Naive B cell (primary cell): ENCODE measurements at regions not wholly inside any gene's neighbourhood (a gene's known extent, or its start where the extent isn't known, plus 50 kb on each side); places are given as distances from the start of the nearest gene placed in this dataset.

ENCODE experiments used
- ATAC-seq, 2 donors: fragments of 150-1000 bp; cut with Tn5 transposase; 2 replicates each; pipeline ENCODE4 v1.10.0; 2021; ENCODE audit warnings: low read depth in 2 of 2, mild to moderate bottlenecking in 2 of 2, moderate library complexity in 2 of 2
- DNase-seq: peaks from one replicate; pipeline ENCODE4 v3.0.0; 2022
- H3K27ac Mint-ChIP-seq, 6 donors: one replicate each; pipeline ENCODE4 v1.8.0; 2020 to 2022; ENCODE audit warnings: mild to moderate bottlenecking in 6 of 6, mixed read lengths in 6 of 6, moderate library complexity in 5 of 6, inconsistent platforms in 2 of 6
- H3K27me3 Mint-ChIP-seq, 3 donors: one replicate each; pipeline ENCODE4 v1.8.0; 2021 to 2022; ENCODE audit warnings: mixed read lengths in 3 of 3, mild to moderate bottlenecking in 1 of 3
- H3K36me3 Mint-ChIP-seq, 2 donors: one replicate each; pipeline ENCODE4 v1.8.0; 2020 to 2022; ENCODE audit warnings: mixed read lengths in 2 of 2, inconsistent platforms in 1 of 2, mild to moderate bottlenecking in 1 of 2
- H3K4me1 Mint-ChIP-seq, 3 donors: one replicate each; pipeline ENCODE4 v1.8.0; 2020 to 2022; ENCODE audit warnings: mixed read lengths in 3 of 3, inconsistent platforms in 1 of 3, mild to moderate bottlenecking in 1 of 3, moderate library complexity in 1 of 3
- H3K4me3 Mint-ChIP-seq, 8 donors: one replicate each; pipeline ENCODE4 v1.8.0; 2020 to 2022; ENCODE audit warnings: mild to moderate bottlenecking in 8 of 8, mixed read lengths in 8 of 8, moderate library complexity in 8 of 8, inconsistent platforms in 2 of 8
- H3K9me3 Mint-ChIP-seq, 7 donors: one replicate each; pipeline ENCODE4 v1.8.0; 2020 to 2022; ENCODE audit warnings: mixed read lengths in 7 of 7, mild to moderate bottlenecking in 5 of 7, inconsistent platforms in 2 of 7, moderate library complexity in 1 of 7

GRCh38 chr4:180539284-180539683 lies 1703.9 kb upstream of the TENM3 start:
- no peaks in the 10 kb centered on the region for H3K4me1 Mint-ChIP-seq
- H3K9me3 Mint-ChIP-seq: peaks cover 0 to 3% (median 0%) of the 10 kb centered on the region in 7 donors
- no peaks in the 10 kb centered on the region for H3K27me3 Mint-ChIP-seq
- no peaks in the 10 kb centered on the region for H3K36me3 Mint-ChIP-seq
- H3K4me3 Mint-ChIP-seq: no peak overlapping the region
- ATAC-seq: no peak
- H3K27ac Mint-ChIP-seq: no peak overlapping the region
- no peak for DNase-seq

- no peak for ATAC-seq
- no peaks in the 10 kb centered on the region for H3K36me3 Mint-ChIP-seq
- no peaks in the 10 kb centered on the region for H3K27me3 Mint-ChIP-seq
Observed at GRCh38 chr4:180541678-180542077, 1701.5 kb upstream of the TENM3 start.

DNA sequence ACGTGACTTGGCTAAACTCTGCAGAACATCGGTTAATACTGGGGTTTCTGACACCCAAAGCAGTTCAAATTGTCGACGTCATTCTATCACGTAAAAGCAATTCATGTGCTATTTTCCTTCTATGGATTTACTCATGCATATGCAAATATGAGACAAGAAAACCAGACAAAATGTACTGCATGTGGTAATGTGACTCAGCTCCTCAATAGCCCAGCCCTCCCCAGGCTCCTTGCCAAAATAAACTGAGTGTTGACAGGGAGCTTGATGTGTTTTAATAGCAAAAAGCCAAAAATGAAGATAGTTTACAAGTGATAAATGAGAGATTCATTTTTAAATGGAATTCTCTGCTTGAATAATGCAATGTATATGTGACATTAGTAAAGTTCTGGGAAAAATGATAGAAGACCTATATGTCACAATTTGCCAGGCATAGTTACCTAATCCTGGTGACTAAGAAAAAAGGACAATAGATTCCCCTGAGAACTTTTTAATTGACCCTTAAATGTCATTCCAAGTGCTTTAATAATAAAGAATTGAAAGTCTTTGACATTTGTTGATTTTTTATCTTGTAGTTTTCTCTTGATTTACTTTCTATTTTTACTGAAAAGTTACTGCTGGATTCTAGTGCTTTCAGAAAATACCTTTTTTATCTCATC lies 1700.6 kb upstream of the TENM3 start:
- Mint-ChIP-seq H3K9me3 (peaks cover 0 to 1% (median 0%) of the 10 kb centered on the region in 7 donors), H3K4me3 (no peak overlapping the region), H3K27me3 (no peaks in the 10 kb centered on the region), H3K36me3 (no peaks in the 10 kb centered on the region), H3K4me1 (no peaks in the 10 kb centered on the region), H3K27ac (no peak overlapping the region)
- DNase-seq (no peak), ATAC-seq (no peak)

More at GRCh38 chr4:180541678-180542077, 1701.5 kb upstream of the TENM3 start:
- no peak overlapping the region for H3K4me3 Mint-ChIP-seq
- H3K9me3 Mint-ChIP-seq: peaks cover 0 to 3% (median 0%) of the 10 kb centered on the region in 7 donors
- no peak for DNase-seq
- H3K4me1 Mint-ChIP-seq: no peaks in the 10 kb centered on the region
- H3K27ac Mint-ChIP-seq: peak overlapping the region in 1 of 6 donors; percentile 58

GRCh38 chr4:180550106-180550505 lies 1693.1 kb upstream of the TENM3 start:
- no peak overlapping the region for H3K4me3 Mint-ChIP-seq
- H3K27me3 Mint-ChIP-seq: no peaks in the 10 kb centered on the region
- no peak overlapping the region for H3K27ac Mint-ChIP-seq
- H3K36me3 Mint-ChIP-seq: no peaks in the 10 kb centered on the region
- H3K9me3 Mint-ChIP-seq: peaks cover 0 to 2% (median 0%) of the 10 kb centered on the region in 7 donors
- H3K4me1 Mint-ChIP-seq: no peaks in the 10 kb centered on the region
- ATAC-seq: no peak
- no peak for DNase-seq

DNA sequence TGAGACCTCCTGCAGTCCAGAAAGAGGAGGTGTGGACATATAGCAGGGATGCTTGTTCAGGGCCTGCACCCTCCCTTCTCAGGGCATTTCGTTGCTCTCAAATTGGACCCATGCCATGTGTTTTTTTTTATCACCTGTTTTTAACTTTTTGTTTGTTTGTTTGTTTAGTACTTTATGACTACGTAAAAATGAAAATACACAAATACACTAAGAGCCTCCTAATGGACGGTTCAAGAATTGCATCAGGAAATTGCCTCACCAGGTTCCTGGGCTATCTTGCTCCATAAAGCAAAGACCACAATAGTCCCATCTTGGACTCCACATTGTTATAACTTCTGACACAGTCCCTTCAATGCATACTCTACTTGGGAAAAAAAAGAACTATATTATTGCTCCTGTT lies 1685.9 kb upstream of the TENM3 start:
- H3K9me3 Mint-ChIP-seq: no peaks in the 10 kb centered on the region
- H3K27me3 Mint-ChIP-seq: no peaks in the 10 kb centered on the region
- no peak overlapping the region for H3K4me3 Mint-ChIP-seq
- ATAC-seq (no peak), DNase-seq (no peak)
- H3K27ac Mint-ChIP-seq: no peak overlapping the region
- no peaks in the 10 kb centered on the region for H3K36me3 Mint-ChIP-seq
- H3K4me1 Mint-ChIP-seq: no peaks in the 10 kb centered on the region

- Mint-ChIP-seq H3K27ac (no peak overlapping the region), H3K9me3 (no peaks in the 10 kb centered on the region), H3K4me1 (no peaks in the 10 kb centered on the region), H3K27me3 (no peaks in the 10 kb centered on the region), H3K36me3 (no peaks in the 10 kb centered on the region), H3K4me3 (no peak overlapping the region)
- ATAC-seq (no peak), DNase-seq (no peak)
Observed at GRCh38 chr4:180557950-180558349, 1685.3 kb upstream of the TENM3 start.

- no peak for ATAC-seq
- Mint-ChIP-seq H3K4me3 (no peak overlapping the region), H3K4me1 (no peaks in the 10 kb centered on the region), H3K27ac (no peak overlapping the region), H3K36me3 (no peaks in the 10 kb centered on the region), H3K27me3 (no peaks in the 10 kb centered on the region), H3K9me3 (no peaks in the 10 kb centered on the region)
- DNase-seq: no peak
Observed at GRCh38 chr4:180558427-180558826, 1684.8 kb upstream of the TENM3 start.

DNA sequence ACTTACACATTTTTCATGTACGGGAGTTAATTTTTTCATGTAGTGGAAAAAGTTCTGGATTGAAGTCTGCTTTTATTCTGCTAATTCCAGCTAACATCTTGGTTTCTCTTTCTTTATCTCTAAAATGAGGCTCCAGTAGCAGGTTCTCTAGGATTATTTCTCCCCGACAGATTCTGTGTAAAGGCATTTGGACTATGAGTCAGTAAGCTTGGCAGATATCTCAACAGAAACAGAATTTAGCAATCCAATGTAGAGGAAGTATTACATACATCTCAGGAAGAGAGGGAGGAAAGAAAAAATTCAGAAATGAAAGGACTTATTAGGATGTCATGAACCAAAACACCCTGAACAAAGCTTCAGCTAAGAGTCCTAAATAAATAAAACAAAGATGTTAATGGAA lies 1682.3 kb upstream of the TENM3 start:
- peaks cover 0 to 4% of the 10 kb centered on the region in 2 donors for H3K36me3 Mint-ChIP-seq
- H3K4me3 Mint-ChIP-seq: no peak overlapping the region
- H3K27me3 Mint-ChIP-seq: peaks cover 0 to 3% (median 0%) of the 10 kb centered on the region in 3 donors
- H3K9me3 Mint-ChIP-seq: peaks cover 0 to 4% (median 0%) of the 10 kb centered on the region in 7 donors
- DNase-seq (no peak), ATAC-seq (no peak)
- H3K27ac Mint-ChIP-seq: no peak overlapping the region
- peaks cover 0 to 3% (median 0%) of the 10 kb centered on the region in 3 donors for H3K4me1 Mint-ChIP-seq

DNA sequence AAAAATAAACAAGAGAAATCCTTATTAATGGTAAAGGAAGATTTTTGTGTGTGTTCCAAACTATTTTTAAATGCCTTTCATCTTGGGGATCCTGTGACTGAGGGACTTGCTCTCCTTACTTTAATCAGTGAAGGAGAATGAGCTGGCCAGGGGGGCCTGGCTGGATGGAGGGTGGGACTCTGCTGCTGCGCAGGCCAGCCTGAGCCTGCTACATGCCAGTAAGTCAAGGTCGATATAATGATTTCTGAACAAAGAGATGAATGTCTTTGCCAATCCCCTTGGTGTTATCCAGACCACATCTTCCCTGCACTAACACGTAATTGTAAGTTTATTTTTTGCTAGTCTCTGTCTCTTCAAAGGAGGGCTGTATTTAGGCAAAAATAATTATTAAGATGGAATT lies 1679.2 kb upstream of the TENM3 start:
- no peak for ATAC-seq

GRCh38 chr4:180564448-180564847 lies 1678.8 kb upstream of the TENM3 start:
- DNase-seq (no peak), ATAC-seq (no peak)
- H3K36me3 Mint-ChIP-seq: peaks cover 0 to 7% of the 10 kb centered on the region in 2 donors
- peaks cover 0 to 6% (median 0%) of the 10 kb centered on the region in 3 donors for H3K27me3 Mint-ChIP-seq
- peaks cover 0 to 18% (median 0%) of the 10 kb centered on the region in 7 donors for H3K9me3 Mint-ChIP-seq
- H3K4me1 Mint-ChIP-seq: peaks cover 0 to 3% (median 0%) of the 10 kb centered on the region in 3 donors
- H3K27ac Mint-ChIP-seq: no peak overlapping the region
- H3K4me3 Mint-ChIP-seq: no peak overlapping the region

More for the DNA sequence above, 1679.2 kb upstream of the TENM3 start:
- no peak for DNase-seq
- Mint-ChIP-seq H3K4me1 (peaks cover 0 to 3% (median 0%) of the 10 kb centered on the region in 3 donors), H3K27me3 (peaks cover 0 to 6% (median 0%) of the 10 kb centered on the region in 3 donors), H3K36me3 (peaks cover 0 to 7% of the 10 kb centered on the region in 2 donors), H3K27ac (no peak overlapping the region), H3K9me3 (peaks cover 0 to 18% (median 0%) of the 10 kb centered on the region in 7 donors), H3K4me3 (no peak overlapping the region)

DNA sequence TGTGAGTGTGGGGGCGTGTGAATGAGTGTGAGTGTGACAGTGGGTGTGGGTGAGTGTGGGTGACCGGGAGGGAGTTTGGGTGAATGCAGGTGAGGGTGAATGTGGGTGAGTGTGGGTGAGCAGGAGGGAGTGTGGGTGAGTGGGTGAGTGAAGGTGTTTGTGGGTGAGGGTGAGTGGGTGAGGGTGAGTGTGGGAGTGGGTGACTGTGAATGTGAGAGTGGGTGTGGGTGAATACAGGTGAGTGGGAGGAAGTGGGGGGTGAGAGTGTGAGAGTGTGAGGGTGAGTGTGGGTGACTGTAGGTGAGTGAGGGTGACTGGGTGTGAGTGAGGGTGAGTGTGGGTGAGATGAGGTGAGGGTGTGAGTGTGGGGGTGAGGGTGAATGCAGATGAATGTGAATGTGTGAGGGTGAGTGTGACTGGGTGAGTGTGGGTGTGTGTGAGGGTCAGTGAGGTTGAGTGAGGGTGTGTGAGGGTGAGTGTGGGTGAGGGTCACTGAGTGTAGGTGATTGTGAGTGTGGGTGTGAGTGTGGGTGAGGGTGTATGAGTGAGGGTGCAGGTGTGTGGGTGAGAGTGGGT lies 1677.3 kb upstream of the TENM3 start:
- Mint-ChIP-seq H3K27me3 (peaks cover 0 to 6% (median 0%) of the 10 kb centered on the region in 3 donors), H3K4me1 (peaks cover 0 to 3% (median 0%) of the 10 kb centered on the region in 3 donors), H3K9me3 (peaks cover 0 to 21% (median 1%) of the 10 kb centered on the region in 7 donors), H3K36me3 (peaks cover 0 to 7% of the 10 kb centered on the region in 2 donors), H3K27ac (no peak overlapping the region), H3K4me3 (no peak overlapping the region)
- no peak for ATAC-seq
- no peak for DNase-seq

DNA sequence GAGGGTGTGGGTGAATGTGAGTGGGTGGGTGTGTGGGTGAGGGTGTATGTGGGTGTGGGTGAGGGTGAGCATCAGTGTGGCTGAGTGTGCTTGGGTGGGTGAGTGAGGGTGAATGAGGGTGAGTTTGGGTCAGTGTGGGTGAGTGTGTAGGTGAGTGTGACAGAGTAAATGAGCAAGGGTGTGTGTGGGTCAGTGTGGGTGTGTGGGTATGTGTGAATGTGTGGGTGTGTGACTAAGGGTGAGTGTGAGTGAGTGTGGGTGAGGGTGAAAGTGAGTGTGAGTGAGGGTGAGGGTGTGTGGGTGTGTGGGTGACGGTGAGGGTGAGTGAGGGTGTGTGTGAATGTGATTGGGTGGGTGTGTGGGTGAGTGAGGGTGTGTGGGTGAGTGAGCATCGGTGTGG lies 1676.7 kb upstream of the TENM3 start:
- peaks cover 0 to 6% (median 0%) of the 10 kb centered on the region in 3 donors for H3K27me3 Mint-ChIP-seq
- peaks cover 0 to 7% of the 10 kb centered on the region in 2 donors for H3K36me3 Mint-ChIP-seq
- no peak overlapping the region for H3K4me3 Mint-ChIP-seq
- no peak overlapping the region for H3K27ac Mint-ChIP-seq
- DNase-seq (no peak), ATAC-seq (no peak)
- H3K4me1 Mint-ChIP-seq: peaks cover 0 to 3% (median 0%) of the 10 kb centered on the region in 3 donors
- peaks cover 0 to 23% (median 1%) of the 10 kb centered on the region in 7 donors for H3K9me3 Mint-ChIP-seq

- Mint-ChIP-seq H3K9me3 (peaks cover 0 to 23% (median 1%) of the 10 kb centered on the region in 7 donors), H3K4me1 (peaks cover 0 to 3% (median 0%) of the 10 kb centered on the region in 3 donors), H3K27me3 (peaks cover 0 to 6% (median 0%) of the 10 kb centered on the region in 3 donors), H3K27ac (no peak overlapping the region), H3K4me3 (no peak overlapping the region), H3K36me3 (peaks cover 0 to 7% of the 10 kb centered on the region in 2 donors)
- DNase-seq: no peak
- no peak for ATAC-seq
Observed at GRCh38 chr4:180567080-180567479, 1676.1 kb upstream of the TENM3 start.

DNA sequence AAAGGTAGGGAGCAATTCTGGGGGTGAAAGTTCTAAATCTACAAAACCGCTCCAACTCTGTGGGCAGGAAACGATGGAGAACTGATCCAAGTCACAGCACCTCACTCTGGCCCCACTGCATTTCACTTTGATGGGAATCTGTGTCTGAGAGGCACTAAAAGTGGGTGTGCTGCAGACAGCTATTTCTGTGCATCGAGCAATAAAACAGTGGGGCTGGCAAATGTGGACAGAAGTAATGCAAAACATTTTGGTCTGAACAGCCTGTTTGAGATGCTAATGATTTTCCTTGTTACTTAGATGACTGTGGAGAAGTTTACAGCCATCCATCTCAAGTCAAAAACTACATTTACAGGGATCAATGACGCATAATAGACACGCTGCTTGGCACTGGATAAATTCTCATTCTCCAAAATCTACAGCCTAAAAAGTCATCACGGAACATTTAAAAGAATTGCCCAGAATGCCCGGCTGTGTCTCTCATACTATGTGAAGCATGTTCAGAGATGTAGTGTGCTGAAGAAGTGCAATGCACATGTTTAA lies 1671.6 kb upstream of the TENM3 start:
- Mint-ChIP-seq H3K36me3 (no peaks in the 10 kb centered on the region), H3K27ac (no peak overlapping the region), H3K27me3 (peaks cover 0 to 3% (median 0%) of the 10 kb centered on the region in 3 donors), H3K4me1 (no peaks in the 10 kb centered on the region), H3K9me3 (peaks cover 0 to 12% (median 0%) of the 10 kb centered on the region in 7 donors), H3K4me3 (no peak overlapping the region)
- ATAC-seq (no peak), DNase-seq (no peak)
